HG02885 (cell line): ENCODE measurements at regions not wholly inside any gene's neighbourhood (a gene's known extent, or its start where the extent isn't known, plus 50 kb on each side); places are given as distances from the start of the nearest gene placed in this dataset.
"Not testable (repeated sequence)": the region's sequence is repeated elsewhere in the genome, so short reads cannot be mapped to it uniquely, and the experiment has no call there.

Source experiments
- ATAC-seq: cut with Tn5 transposase; IDR thresholded peaks from one replicate; pipeline ENCODE4 v1.9.1; 2021; ENCODE audit warnings: mild to moderate bottlenecking; ENCODE audit not compliant: unreplicated experiment, poor library complexity

- ATAC-seq: not testable (repeated sequence)
Observed at GRCh38 chr17:20731131-20731530, 151.6 kb downstream of the CDRT15L2 start.

DNA sequence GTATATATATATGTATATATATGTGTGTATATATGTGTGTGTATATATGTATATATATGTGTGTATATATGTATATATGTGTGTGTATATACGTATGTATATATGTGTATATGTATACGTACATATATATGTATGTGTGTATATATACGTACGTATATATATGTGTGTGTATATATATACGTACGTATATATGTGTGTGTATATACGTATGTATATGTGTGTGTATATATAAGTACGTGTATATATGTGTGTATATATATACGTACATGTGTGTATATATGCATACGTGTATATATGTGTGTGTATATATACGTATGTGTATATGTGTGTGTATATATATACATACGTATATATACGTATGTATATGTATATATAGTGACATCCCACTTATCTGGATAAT, 154.4 kb downstream of the CDRT15L2 start:
- no peak for ATAC-seq

GRCh38 chr17:20735796-20736195, 156.3 kb downstream of the CDRT15L2 start:
- ATAC-seq: no peak

GRCh38 chr17:20737636-20738035, 158.1 kb downstream of the CDRT15L2 start:
- ATAC-seq: not testable (repeated sequence)

GRCh38 chr17:20771104-20771503, 191.6 kb downstream of the CDRT15L2 start:
- no peak for ATAC-seq

DNA sequence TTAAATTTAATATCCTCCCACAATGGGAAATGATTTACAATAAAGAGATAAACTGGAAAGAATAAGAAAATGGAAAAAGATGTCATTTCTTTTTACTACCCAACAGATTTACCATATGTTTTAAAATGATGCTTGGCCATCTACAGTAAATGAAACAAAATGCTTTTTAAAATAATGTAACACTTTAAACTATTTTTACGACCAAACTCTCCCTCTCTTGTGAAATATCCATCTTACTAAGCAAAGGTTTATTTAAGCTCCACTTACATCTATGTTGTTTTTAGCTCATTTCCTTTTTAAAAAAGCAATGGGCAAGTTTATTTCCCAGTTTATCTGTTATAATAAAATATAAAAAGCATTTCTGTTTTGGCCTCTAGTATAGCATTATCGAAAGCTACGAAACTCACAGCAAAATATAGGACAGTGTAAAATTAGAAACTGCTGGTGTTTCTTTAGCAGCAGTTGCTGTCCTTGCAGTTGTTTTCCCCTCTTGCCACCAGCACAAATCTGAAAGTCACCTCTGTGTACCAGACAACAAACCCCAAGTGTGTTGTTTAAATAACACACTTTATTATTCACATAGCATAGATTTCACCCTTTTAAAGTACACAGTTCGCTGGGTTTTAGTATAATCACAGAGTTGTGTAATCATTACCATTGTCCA, 195.1 kb downstream of the CDRT15L2 start:
- no peak for ATAC-seq

DNA sequence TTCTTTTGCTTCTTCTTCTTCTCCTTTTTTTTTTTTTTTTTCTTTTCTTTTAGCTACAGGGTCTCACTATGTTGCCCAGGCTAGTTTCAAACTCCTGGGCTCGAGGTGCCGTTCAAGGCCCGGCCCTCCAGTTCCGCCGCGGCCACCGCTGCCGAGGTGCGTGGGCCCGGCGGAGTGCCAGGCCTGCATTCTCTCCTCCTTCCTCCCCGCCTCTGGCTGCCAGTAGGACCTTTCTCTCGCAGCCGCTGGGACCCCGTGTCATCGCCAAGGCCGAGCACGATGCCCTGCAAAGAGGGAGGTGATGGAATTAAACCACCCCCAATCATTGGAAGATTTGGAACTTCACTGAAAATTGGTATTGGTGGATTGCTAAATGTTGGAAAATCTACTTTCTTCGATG, 195.8 kb downstream of the CDRT15L2 start:
- ATAC-seq: no peak

- no peak for ATAC-seq
Observed at GRCh38 chr17:20779521-20779920, 200.0 kb downstream of the CDRT15L2 start.

DNA sequence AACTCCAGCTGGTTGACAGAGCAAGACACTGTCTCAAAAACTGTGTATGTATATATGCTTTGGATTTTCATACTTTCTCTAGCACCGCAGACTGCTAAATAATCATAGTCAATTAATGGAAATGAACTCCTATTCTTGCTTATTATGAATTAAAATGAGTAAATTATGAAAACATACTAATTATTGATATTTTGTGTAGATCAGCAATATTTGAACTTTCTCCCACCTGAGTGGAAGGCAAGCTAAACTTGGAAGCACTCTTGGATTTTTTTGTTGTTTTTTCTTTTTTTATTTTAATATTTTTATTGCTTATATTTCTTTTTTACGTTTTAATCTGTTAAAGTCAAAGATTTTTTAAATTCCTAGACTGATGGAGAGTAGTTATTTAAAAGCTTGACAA, 201.7 kb downstream of the CDRT15L2 start:
- no peak for ATAC-seq

- ATAC-seq: not testable (repeated sequence)
Observed at GRCh38 chr17:20781869-20782268, 202.3 kb downstream of the CDRT15L2 start.

GRCh38 chr17:20783091-20783490, 203.6 kb downstream of the CDRT15L2 start:
- ATAC-seq: no peak

DNA sequence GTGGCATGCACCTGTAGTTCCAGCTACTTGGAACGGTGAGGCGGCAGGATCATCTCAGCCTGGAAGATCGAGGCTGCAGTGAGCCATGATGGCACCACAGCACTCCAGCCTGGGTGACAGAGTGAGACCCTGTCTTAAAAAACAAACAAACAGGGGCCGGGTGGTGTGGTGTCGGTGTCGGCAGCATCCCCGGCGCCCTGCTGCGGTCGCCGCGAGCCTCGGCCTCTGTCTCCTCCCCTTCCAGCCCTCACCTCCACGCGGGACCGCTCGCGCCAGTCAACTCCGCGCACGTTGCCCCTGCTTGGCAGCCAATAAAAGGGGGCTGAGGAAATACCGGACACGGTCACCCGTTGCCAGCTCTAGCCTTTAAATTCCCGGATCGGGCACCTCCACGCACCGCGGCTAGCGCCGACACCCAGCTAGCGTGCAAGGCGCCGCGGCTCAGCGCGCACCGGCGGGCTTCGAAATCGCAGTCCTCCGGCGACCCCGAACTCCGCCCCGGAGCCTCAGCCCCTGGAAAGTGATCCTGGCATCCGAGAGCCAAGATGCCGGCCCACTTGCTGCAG, 204.7 kb downstream of the CDRT15L2 start:
- no peak for ATAC-seq

GRCh38 chr17:20787281-20787680, 207.8 kb downstream of the CDRT15L2 start:
- no peak for ATAC-seq

- ATAC-seq: no peak
Observed at GRCh38 chr17:20791626-20792025, 212.1 kb downstream of the CDRT15L2 start.

GRCh38 chr17:20794532-20794931, 215.0 kb downstream of the CDRT15L2 start:
- ATAC-seq: not testable (repeated sequence)

DNA sequence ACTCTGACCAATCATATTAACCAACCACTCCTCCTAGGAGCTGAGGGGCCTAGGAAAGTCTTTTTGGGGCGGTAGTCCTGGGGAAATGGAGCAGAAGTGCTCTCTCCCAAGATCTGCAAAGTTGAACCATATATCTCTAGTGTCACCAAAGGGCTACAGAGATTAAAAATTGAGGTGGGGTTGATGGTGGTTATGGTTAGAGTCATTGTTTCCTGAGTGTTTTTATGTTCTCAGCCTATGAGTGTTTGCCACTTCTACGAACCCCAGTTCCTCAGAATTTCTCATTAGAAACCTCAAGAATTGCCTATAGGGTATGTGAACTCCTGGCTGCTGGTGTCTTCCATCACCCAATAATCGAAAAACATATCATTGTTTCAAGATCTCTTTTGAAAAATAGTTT, 217.8 kb downstream of the CDRT15L2 start:
- ATAC-seq: no peak

DNA sequence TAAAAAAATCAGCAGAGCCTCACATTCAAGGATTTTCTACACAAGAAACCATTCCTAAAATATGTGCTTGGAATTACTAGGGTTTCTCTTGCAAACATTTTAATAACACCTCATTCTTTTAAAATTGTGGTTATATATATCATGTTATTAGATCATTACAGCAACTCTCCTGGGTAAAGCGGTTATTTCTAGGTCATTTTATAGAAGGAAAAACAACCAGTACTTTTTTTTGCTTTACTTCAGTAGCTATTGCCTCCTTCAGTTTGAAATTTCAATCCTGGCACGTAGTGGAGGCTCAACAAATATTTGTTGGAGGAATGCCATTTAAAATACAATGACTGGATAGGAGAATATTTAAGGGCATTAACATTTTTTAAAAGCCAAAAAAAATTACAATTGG, 220.6 kb downstream of the CDRT15L2 start:
- ATAC-seq: no peak

DNA sequence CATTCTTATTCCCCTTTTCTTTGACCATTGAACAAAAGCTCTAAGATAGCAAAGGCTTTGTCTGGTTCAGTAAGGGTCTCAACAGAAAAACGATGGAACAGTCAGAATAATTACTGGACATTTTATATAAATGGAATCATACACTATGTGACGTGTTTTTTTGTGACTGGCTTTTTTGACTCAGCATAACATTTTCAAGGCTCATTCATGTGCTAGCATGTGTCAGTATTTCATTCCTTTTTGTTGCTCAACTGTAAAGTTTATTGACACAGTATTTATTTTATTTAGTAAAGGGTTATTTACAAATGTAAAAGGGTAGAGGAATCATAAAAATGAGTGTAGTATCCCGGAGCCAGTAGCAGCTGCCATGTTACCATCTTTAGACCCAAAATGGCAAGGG, 226.2 kb downstream of the CDRT15L2 start:
- ATAC-seq: no peak

- ATAC-seq: not testable (repeated sequence)
Observed at GRCh38 chr17:20807566-20807965, 228.0 kb downstream of the CDRT15L2 start.

GRCh38 chr17:20815410-20815809, 227.4 kb downstream of the USP22 start:
- ATAC-seq: not testable (repeated sequence)

DNA sequence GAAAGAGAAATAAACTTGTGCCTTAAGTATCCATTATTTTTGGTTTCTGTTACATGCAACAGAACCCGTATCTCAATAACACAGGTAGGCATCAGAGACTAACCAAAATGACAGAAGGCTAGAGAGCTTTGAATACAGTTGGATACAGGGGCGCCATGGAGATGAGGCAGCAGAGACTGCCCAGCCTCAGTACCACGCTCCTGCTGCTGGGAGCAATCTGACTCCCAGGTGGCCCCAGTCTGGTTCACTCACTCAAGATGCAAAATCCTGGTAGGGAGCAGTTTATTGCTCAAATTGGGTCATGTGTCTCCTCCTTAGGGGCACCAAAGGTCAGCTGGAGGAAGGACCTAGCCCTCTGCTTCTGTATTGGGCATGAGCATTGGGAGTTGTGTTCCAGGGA, 218.9 kb downstream of the USP22 start:
- ATAC-seq: no peak

- ATAC-seq: no peak
Observed at GRCh38 chr17:20825539-20825938, 217.3 kb downstream of the USP22 start.
